ENCODE measurements at regions not wholly inside any gene's neighbourhood (a gene's known extent, or its start where the extent isn't known, plus 50 kb on each side); places are given as distances from the start of the nearest gene placed in this dataset.

DNA sequence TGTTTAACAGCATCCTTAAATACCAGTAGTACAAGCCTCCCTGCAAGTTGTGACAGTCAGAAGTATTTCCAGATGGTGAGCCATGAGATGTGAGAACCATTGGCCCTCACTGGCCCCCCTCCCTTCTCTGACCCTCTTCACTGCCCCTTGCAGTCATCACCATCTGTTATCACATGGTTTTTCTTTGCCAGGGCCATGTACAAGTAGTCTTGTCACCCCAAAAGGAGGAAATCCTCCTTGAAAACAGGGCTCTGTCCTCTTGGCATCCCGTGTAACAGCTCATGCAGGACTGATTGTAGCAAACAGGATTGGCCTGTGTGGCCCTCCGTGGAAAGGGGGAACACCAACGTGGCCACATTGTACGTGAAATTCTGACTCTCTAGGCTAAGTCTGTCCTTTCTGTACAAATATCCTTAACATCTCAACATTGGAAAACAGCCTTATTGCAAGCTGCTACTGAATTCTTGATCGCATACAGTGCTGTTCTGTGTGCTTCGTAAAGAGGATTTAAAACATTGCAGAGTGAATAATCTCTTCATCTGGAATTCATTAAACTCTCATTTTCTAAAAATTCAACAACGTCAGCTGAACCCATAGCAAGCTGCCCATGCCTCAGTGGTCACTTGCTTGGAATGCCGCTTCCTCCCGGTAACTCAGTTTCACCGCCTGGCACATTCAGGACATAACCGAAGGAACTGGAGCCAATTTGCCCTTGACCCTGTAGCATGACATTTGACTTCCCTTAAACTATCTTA, 171.7 kb downstream of the ATPSCKMT start:
- no peak for DNase-seq (ENCODE audit: low read depth in 2 of 2)

DNA sequence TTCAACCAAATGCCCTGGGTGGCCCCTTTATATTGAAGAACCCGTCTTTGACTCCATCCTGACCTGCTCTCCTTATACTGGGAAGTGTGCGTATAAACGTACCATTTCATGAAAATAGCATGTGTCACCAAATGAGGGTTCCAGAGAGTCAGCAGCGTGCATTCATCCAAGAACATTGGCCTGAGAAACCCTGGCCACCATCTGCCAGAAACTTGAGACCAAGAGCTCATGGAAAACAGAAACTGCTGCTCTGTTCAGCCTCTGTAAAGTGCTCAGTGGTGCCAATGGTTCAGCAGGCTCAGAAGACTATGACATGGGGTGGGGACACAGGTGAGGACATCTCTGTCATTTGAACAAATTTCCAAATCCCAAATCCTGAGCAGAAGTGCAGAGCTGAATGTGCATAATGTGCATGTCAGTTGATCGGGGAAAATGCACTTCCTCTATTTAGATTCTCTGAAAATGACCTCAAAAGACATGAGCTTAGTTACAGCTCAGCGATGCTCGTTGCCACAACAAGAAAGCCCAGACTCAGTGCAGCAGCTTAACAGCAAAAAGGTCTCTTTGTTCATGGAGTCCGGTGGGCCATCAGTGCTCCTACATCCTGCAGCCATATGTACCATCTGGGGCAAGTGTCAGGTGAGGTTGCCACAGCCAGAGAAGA, 176.1 kb downstream of the ATPSCKMT start:
- DNase-seq (ENCODE audit: low read depth in 2 of 2) = no peak

DNA sequence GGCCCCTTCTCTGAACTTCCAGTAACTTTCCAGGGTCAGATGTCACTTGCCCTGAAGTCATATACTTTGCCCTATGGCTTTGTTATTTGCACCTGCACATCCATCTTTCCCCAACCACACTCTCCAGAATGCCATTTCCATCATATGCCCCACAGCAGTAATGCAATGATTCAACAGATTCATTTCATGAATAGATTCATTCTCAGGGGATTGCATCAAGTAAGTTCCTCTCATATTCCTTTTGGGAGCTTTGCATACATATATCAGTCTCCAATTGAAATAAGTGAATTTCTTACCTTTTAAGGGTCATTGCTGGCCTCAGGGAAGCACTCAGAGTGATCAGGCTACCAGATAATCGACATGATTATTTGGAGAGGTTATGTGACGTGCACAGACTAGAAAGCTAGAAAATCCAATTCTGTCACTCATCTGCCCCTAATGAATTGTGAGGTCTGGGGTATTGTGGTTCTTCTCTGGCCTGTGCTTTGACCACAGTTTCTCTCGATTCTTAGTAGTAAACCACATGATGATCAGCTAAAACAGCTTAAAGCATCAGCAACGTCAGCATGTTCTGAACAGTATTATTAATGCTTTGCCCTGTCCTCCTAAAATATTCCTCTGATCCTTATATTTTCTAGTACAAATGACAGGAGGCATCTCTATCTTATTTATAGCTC, 179.9 kb downstream of the ATPSCKMT start:
- DNase-seq (ENCODE audit: low read depth in 2 of 2) = no peak

DNA sequence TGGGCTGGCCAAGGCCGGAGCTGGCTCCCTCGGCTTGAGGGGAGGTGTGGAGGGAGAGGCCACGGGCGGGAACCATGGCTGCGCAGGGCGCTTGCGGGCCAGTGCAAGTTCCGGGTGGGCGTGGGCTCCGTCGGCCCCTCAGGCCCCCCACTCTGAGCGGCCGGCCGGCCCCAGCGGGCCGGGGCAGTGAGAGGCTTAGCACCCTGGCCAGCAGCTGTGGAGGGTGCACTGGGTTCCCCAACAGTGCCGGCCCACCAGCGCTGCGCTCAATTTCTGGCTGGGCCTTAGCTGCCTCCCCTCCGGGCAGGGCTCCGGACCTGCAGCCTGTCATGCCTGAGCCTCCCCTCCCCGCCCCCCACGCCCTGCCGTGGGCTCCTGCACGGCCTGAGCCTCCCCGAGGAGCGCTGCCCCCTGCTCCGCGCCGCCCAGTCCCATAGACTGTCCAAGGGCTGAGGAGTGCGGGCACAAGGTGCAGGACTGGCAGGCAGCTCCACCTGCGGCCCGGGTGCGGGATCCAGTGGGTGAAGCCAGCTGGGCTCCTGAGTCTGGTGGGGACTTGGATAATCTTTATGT, 184.2 kb downstream of the ATPSCKMT start:
- DNase-seq (ENCODE audit: low read depth in 2 of 2) = no peak

DNA sequence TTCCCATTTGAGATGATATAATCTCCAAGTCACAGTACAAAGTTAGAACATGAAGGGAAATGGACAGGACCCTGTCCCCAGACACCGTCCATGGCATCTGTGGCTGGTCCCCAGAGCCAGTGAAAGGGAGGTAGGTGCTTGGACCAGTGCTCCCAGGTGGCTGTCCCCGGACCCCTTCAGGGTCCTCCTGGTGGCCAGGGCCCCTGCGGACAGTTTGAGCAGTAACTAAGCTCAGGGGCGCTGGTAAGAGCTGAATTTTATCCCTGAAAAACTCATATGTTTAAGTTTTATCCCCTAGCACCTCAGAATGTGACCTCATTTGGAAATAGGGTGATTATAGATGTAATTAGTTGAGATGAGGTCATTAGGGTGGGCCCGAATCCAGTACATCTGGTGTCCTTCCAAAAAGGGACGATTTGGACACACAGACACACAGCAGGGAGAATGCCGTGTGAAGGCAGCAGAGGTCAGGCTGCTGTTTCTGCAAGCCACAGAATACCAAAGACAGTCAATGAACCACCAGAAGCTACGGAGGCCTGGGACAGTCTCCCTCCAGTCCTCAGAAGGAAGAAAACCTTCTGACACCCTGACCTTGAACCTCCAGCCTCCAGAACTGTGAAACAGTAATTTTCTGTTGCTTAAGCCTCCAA, 185.0 kb downstream of the ATPSCKMT start:
- no peak for DNase-seq (ENCODE audit: low read depth in 2 of 2)

DNA sequence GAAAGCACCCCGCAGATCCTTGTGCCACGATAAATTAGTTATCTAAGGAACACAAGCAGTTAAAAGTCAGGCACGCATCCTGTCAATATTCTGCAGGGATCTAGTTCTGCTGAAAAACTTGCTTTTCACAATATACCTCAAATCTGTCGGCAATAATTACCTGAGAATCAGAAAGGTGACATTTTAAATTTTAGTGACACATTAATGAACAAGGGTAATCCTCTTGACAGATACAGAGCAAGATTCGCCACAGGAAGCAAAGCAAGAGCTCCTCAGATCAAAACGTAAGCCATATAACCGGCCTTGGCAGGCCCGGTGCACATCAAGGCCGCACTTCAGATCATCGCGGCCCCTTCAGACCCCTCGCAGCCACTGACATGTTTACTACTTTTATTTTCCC, 185.7 kb downstream of the ATPSCKMT start:
- no peak for DNase-seq (ENCODE audit: low read depth in 2 of 2)

DNA sequence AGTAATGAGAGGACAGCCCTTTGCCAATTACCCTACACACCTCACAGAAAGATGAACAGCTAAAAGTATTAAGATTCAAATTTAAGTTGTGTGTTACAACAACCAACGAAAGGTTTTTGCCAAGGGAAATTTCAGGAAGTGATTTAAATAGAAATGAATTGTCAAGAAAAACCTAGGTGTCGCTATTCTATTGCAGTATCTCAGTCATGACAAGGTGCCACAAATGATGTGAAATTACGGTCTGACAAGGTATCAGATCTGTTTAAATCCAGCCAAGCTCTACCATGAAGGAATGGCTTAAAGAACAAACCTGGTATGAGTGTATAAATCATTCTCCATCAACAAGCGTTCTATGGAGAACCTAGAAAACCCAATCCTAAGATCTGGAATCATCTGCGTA, 189.7 kb downstream of the ATPSCKMT start:
- DNase-seq (ENCODE audit: low read depth in 2 of 2) = no peak

DNA sequence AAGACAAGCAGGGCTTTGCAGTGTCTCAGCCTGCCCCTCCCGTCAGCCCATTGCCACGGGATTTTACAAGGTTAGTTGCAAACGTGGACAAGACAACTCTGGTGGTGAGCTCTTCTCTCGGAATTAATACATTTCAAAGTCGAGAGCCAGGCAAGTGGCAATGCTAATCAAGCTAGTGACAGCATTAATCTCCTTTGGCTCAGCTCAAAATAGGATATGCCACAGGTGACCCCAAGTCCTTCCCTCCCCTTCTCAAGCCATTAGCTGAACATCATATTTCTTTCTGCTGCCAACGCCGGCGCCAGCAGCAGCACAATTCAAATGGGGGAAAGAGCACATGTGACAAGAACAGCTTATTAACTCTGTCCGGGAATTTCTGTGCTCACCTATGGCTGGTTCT, 190.1 kb downstream of the ATPSCKMT start:
- DNase-seq (ENCODE audit: low read depth in 2 of 2) = no peak

DNA sequence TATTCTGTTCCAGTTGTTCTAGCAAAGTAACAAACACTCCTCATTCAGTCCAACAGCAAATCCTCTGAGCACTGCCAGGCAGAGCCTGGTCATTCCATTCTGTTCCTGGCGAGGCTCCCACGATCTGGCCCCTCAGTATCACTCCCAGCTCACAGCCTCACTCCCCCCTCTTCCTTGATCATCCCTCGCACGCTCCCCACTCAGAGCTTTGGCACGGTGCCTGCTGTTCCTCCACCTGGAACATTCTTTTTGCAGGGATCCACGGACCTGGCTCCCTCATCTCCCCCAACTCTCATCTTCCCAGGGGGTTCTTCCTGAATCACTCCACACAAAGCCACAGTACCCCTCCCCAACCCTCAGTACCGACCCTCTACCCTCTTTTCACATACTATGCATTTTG, 192.3 kb downstream of the ATPSCKMT start:
- DNase-seq (ENCODE audit: low read depth in 2 of 2) = no peak

DNA sequence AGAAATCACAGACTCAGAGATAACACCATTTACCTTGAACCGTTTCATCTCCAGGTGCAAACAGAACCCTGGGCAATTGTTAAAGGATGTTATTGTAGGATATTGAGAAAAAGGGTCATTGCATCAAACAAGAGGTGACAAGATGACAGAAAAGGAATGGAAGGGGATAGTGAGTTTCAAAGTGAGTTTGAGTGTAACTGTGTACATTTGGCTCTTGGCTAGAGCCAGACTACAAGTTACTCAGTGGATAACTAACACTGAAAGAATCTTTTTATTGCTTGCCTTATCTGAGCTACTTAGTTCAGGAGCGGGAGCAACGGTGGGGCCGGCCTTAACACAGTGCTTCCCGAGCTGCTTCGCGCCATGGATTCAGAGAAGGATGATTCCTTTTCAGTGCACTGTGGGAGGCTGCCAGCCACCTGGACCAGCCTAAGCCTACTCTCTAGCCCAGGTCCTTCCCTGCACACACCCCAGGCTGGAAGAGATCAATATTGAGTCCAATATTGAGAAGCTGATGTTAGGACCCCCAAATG, 193.4 kb downstream of the ATPSCKMT start:
- no peak for DNase-seq (ENCODE audit: low read depth in 2 of 2)

DNA sequence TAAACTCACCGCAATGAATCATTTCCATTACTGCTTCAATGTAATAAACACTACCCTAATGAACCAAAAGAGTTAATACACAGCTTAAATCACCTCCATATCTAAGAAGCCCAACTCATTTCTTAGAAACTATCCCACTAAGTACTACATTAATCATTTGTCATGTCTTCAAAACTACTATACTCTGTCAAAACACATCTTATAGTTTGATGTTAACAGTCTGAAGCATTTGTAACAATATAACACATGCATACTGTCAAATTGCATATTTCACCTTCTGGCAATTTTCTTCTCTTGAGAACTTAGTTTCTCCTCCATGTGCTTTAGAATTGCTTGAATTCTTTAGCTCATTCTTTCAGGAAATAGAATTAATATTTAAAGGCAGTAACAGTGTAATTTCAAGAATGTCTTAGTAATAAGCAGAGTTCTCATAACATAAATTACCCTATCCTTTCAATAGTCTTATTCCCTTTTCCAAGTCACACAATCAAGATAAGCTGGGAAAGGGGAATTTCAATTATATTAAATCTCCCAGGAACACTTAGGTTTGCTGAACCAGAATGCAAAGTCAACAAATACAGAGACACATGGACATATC, 199.7 kb downstream of the ATPSCKMT start:
- no peak for DNase-seq (ENCODE audit: low read depth in 2 of 2)

DNA sequence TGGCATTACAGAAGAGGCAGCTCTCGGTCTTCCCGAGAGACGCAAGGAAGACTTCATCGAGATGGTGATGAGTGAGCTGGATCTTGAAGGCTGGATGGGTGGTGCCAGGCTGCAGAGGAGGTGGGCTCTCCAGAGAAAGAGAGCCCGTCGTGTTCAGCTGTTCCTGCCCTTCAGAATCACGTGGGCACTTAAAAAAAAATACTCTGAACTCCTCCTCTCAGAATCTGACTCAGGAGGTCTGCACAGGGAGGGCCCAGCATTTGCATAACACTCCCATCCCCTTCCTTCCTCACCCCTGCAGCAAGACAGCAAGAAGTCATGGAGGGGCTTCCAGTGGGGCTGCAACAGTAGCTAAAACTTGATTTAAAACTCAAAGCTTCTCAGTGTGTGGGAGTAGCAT, 203.0 kb downstream of the ATPSCKMT start:
- DNase-seq (ENCODE audit: low read depth in 2 of 2) = no peak

DNA sequence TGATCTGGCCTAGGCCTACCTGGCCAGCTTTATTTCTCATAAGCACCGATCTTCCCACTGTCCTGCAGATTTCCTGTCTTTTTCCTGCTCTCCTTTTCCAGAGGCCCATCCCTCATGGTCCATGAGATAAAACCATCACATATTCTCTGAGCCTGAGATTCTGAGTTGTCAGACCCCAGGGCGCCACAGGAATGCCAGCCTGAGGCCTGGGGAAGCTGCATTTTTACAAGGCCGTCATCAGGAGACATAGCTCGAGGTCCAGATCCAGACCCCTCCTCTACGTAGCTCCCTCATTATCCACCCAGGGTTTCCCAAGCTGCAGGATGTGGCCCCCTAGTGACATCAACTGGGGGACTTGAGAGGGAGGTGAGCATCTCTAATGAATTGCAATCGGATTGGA, 204.3 kb downstream of the ATPSCKMT start:
- DNase-seq (ENCODE audit: low read depth in 2 of 2) = no peak

DNA sequence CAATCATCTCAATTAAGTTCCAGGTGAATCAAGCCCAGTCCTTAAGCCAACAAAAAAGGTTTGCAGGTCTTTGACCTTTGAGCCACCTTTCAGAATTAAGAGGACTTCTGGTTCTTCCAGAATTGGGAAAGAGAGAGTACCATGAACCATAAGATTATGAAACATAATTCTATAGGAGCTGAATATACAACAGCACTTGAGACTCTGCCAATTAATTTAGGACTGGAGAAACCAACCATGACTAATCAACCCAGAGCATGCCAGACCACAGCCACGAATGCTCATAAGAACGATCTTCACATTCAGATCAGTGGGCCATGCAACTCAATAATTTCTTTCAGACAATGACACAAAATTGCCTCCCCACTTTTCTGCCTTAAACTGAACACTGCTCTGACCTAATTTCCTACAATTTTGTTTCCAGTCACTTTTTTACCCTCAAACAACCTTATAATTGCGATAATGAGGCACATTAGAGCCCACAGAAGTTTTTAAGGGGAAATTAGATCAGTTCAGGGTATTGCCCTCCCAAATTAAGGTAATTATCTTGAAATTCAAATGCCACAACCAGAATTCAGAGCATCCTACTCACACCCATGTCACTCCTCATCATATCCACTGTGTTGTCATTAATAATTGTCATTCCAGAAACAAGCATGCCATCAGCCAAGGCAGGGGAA, 213.4 kb downstream of the ATPSCKMT start:
- DNase-seq (ENCODE audit: low read depth in 2 of 2) = no peak

DNA sequence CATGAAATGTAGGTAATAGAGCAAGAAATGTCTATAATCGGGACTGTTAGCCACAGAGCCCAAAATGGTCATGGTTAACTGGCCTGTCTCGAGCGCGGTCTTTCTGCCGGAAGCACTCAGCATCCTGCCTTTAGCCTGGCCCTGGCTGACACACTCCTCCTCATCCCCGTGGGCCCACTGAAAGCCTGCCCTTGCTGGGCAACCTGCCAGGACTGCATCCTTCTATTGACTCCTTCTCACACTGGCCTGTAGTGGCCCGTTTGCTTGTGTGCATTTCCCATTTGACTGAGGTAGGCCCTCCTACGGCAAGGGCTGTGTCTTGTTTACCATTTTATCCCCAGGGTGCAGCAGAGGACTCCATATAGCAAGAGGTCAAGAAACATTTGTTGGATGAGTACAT, 215.7 kb downstream of the ATPSCKMT start:
- DNase-seq (ENCODE audit: low read depth in 2 of 2) = no peak

DNA sequence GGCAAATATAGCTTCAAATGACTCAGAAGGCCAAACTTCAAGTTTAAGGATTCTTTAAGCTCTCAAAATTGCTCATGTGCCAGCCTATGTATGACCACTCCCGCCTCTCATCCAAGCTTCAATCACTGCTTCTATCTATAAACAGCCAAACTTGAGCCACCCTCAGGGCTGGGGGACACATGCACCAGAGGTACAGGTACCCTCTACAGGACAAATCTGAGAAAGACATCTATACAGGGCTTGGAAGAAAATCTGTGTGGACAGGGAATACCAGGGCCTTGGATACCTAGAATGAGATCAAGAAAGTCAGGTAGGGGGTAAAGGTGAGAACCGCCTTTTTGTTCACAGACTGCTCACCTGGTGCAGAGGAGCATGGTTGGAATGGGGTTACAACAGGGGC, 217.9 kb downstream of the ATPSCKMT start:
- no peak for DNase-seq (ENCODE audit: low read depth in 2 of 2)

DNA sequence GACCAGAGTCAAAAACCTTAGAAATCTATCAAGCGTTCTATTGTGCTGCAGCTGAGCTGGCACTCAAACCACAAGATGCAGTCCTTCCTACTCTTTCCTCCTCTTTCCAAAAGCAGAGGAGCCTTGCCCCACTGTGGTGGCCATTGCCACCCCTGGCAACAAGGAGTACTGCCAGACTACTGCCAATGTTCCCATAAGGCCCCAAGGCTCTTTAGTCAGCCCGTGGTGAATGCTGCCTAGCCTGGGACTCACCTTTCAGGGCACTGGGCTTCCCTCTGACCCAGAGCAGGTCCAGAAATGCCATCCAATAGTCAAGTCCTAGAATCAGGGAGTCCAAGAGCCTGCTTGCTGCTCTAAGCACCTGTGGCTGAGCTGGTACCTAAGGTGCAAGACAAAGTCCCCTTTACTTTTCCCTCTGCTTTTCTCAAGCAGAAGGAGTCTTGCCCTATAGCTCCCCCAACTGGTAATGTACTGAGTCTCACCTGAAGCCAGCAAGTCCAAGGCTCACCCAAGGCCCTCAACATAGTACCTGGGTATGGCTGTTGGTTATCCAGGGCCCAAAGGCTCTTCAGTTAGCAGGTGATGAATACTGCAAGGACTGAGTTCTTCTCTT, 219.4 kb downstream of the ATPSCKMT start:
- no peak for DNase-seq (ENCODE audit: low read depth in 2 of 2)

DNA sequence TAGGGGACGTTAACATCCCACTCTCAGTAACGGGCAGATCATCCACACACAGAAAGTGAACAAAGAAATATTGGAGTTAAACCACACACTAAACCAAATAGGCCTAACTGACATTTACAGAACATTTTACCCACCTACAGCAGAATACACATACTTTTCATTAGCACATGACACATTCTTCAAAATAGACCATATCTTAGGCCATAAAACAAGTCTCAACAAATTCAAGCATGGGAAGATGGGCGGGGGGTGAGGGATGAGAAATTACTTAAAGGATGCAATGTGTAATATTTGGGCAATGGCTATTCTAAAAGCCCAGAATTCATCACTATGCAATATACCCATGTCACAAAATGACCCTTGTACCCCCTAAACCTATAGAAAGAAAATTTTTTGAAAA, 226.2 kb downstream of the ATPSCKMT start:
- DNase-seq (ENCODE audit: low read depth in 2 of 2) = no peak

DNA sequence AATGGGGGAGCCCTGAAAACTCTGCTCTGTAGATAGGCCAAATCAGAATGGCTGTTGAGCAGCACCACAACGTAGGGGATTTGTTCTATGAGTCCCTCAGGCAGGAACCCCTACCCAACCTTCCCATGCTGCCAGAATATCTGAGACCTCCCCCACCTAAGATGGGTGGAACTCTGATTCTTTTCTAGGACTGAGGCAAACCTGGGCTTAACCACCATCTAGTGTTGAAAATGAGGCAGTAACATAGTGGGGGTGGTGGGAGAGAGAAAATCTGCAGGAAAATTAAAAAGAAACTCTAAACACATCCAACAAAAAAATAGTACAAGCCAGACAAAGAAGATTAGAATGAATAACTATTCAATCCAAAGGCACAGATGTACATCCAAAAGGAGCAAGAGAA, 228.4 kb downstream of the ATPSCKMT start:
- no peak for DNase-seq (ENCODE audit: low read depth in 2 of 2)

DNA sequence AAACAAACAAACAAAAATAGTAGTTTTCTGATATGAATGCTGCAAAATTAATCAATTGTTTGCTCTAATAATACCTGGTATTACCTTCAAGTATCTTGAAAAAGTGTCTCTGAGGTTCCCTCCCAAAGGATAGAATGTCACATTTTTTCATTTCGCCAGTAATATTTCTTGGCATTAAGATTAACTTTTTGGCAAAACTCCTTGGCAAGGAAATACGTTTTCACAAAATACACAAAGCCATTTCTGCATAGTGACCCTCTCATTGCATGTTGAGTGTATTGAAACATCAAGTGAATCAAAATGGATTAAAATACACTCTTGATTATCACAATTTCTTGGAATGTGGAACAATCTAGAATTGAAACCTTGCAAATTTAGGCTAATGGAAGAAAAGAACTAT, 230.5 kb downstream of the ATPSCKMT start:
- DNase-seq (ENCODE audit: low read depth in 2 of 2) = no peak
